ENCODE measurements at regions not wholly inside any gene's neighbourhood (a gene's known extent, or its start where the extent isn't known, plus 50 kb on each side); places are given as distances from the start of the nearest gene placed in this dataset.

DNA sequence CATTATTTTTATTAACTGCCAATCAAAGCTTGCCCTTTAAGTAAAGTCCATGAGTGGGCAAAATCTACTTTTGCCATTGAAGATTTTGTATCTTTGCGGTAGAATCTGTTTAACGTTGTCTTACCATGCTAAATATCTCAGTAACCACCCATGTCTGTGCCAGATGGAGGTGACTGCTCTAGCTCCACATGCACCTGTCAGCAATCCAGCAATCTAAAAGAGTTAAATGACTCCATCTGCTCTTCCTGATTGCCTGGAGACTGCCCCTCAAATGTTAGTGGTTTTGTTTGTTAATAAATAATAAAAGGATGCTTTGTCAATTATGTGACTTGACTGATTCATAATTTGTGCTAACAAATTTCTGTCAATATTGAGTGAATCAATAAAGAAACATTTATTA is 141.7 kb downstream of the RBM43 start:
- no peak for TF ChIP-seq BACH2 (CRISPR knock-in tag; IDR thresholded peaks at IDR 0.05; ENCODE audit: borderline replicate concordance)
- TF ChIP-seq SNAI2 (CRISPR knock-in tag; IDR thresholded peaks at IDR 0.05), result no peak
- TF ChIP-seq RARB (CRISPR knock-in tag; IDR thresholded peaks at IDR 0.05), result no peak
- no peak for TF ChIP-seq ZNF70 (CRISPR knock-in tag; IDR thresholded peaks at IDR 0.05)
- TF ChIP-seq, protein P1, sequence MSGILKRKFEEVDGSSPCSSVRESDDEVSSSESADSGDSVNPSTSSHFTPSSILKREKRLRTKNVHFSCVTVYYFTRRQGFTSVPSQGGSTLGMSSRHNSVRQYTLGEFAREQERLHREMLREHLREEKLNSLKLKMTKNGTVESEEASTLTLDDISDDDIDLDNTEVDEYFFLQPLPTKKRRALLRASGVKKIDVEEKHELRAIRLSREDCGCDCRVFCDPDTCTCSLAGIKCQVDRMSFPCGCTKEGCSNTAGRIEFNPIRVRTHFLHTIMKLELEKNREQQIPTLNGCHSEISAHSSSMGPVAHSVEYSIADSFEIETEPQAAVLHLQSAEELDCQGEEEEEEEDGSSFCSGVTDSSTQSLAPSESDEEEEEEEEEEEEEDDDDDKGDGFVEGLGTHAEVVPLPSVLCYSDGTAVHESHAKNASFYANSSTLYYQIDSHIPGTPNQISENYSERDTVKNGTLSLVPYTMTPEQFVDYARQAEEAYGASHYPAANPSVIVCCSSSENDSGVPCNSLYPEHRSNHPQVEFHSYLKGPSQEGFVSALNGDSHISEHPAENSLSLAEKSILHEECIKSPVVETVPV (CRISPR knock-in tag; IDR thresholded peaks at IDR 0.05), result no peak
- TF ChIP-seq, protein P2, sequence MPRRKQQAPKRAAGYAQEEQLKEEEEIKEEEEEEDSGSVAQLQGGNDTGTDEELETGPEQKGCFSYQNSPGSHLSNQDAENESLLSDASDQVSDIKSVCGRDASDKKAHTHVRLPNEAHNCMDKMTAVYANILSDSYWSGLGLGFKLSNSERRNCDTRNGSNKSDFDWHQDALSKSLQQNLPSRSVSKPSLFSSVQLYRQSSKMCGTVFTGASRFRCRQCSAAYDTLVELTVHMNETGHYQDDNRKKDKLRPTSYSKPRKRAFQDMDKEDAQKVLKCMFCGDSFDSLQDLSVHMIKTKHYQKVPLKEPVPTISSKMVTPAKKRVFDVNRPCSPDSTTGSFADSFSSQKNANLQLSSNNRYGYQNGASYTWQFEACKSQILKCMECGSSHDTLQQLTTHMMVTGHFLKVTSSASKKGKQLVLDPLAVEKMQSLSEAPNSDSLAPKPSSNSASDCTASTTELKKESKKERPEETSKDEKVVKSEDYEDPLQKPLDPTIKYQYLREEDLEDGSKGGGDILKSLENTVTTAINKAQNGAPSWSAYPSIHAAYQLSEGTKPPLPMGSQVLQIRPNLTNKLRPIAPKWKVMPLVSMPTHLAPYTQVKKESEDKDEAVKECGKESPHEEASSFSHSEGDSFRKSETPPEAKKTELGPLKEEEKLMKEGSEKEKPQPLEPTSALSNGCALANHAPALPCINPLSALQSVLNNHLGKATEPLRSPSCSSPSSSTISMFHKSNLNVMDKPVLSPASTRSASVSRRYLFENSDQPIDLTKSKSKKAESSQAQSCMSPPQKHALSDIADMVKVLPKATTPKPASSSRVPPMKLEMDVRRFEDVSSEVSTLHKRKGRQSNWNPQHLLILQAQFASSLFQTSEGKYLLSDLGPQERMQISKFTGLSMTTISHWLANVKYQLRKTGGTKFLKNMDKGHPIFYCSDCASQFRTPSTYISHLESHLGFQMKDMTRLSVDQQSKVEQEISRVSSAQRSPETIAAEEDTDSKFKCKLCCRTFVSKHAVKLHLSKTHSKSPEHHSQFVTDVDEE (CRISPR knock-in tag; IDR thresholded peaks at IDR 0.05), result no peak
- no peak for TF ChIP-seq ZFP3 (CRISPR knock-in tag; IDR thresholded peaks at IDR 0.05)
- TF ChIP-seq ESRRG (CRISPR knock-in tag; IDR thresholded peaks at IDR 0.05), result no peak
- no peak for ATAC-seq

DNA sequence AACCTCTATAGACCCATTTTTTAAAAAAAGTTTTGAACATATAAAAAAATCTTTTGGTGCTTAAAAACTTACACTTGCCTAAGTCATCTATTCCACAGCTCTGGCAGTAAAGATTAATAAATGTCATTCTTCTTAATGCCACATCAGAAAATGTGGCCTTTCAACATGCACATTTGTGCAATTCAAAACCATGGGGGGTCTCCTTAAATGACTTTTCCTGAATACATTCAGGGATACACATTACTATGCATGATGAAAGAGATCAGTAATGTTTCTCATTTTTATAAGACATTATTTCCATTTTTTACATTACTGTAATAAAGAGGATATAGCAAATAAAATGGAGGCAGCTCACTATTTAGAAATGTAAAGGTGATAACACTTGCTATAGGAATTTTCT is 142.3 kb downstream of the RBM43 start:
- ATAC-seq, result no peak
- no peak for TF ChIP-seq ZNF8 (CRISPR knock-in tag; IDR thresholded peaks at IDR 0.05)
- no peak for TF ChIP-seq CSDC2 (CRISPR knock-in tag; IDR thresholded peaks at IDR 0.05)
- TF ChIP-seq GLIS3 (CRISPR knock-in tag; IDR thresholded peaks at IDR 0.05), result no peak
- TF ChIP-seq ZNF565 (CRISPR knock-in tag; conservative IDR thresholded peaks at IDR 0.05; ENCODE audit: low read depth), result no peak
- TF ChIP-seq RARB (CRISPR knock-in tag; IDR thresholded peaks at IDR 0.05), result no peak
- TF ChIP-seq ZC3H10 (CRISPR knock-in tag; IDR thresholded peaks at IDR 0.05), result no peak
- no peak for TF ChIP-seq ESRRG (CRISPR knock-in tag; IDR thresholded peaks at IDR 0.05)
- TF ChIP-seq, protein P3, sequence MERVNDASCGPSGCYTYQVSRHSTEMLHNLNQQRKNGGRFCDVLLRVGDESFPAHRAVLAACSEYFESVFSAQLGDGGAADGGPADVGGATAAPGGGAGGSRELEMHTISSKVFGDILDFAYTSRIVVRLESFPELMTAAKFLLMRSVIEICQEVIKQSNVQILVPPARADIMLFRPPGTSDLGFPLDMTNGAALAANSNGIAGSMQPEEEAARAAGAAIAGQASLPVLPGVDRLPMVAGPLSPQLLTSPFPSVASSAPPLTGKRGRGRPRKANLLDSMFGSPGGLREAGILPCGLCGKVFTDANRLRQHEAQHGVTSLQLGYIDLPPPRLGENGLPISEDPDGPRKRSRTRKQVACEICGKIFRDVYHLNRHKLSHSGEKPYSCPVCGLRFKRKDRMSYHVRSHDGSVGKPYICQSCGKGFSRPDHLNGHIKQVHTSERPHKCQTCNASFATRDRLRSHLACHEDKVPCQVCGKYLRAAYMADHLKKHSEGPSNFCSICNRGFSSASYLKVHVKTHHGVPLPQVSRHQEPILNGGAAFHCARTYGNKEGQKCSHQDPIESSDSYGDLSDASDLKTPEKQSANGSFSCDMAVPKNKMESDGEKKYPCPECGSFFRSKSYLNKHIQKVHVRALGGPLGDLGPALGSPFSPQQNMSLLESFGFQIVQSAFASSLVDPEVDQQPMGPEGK (CRISPR knock-in tag; IDR thresholded peaks at IDR 0.05; ENCODE audit: borderline replicate concordance), result no peak
- TF ChIP-seq, protein P1 (CRISPR knock-in tag; IDR thresholded peaks at IDR 0.05), result no peak
- TF ChIP-seq, protein P2 (CRISPR knock-in tag; IDR thresholded peaks at IDR 0.05), result no peak

DNA sequence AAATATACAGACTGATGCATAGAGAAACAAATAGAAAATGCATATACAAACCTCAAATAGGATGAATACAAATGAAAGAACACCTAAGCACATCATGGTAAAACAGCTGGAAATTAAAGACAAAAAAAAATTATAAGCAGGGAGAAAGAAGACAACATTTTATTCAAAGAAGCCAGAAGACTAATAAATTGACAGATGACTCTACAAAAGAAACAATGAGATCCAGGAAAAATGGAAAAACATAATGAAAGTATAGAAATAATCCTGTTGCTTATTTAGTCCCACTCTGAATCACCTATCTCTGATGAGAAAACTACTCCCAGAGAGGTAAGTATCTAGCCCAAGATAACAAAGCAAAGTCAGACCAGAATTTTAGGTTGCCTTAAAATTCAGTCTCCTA is 143.4 kb downstream of the RBM43 start:
- no peak for ATAC-seq
- no peak for TF ChIP-seq ARNTL (CRISPR knock-in tag; IDR thresholded peaks at IDR 0.05; ENCODE audit: borderline replicate concordance, low read depth)
- TF ChIP-seq, protein P4, sequence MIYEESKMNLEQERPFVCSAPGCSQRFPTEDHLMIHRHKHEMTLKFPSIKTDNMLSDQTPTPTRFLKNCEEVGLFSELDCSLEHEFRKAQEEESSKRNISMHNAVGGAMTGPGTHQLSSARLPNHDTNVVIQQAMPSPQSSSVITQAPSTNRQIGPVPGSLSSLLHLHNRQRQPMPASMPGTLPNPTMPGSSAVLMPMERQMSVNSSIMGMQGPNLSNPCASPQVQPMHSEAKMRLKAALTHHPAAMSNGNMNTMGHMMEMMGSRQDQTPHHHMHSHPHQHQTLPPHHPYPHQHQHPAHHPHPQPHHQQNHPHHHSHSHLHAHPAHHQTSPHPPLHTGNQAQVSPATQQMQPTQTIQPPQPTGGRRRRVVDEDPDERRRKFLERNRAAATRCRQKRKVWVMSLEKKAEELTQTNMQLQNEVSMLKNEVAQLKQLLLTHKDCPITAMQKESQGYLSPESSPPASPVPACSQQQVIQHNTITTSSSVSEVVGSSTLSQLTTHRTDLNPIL (CRISPR knock-in tag; IDR thresholded peaks at IDR 0.05; ENCODE audit: low read depth), result no peak
- TF ChIP-seq, protein P2 (CRISPR knock-in tag; IDR thresholded peaks at IDR 0.05), result no peak
- TF ChIP-seq, protein P3 (CRISPR knock-in tag; IDR thresholded peaks at IDR 0.05; ENCODE audit: borderline replicate concordance), result no peak
- TF ChIP-seq PPARA (CRISPR knock-in tag; IDR thresholded peaks at IDR 0.05; ENCODE audit: borderline replicate concordance), result no peak
- TF ChIP-seq, protein P1 (CRISPR knock-in tag; IDR thresholded peaks at IDR 0.05), result no peak
- no peak for TF ChIP-seq CSDC2 (CRISPR knock-in tag; IDR thresholded peaks at IDR 0.05)
- TF ChIP-seq RARB (CRISPR knock-in tag; IDR thresholded peaks at IDR 0.05), result no peak
- TF ChIP-seq SNAI2 (CRISPR knock-in tag; IDR thresholded peaks at IDR 0.05), result no peak
- no peak for TF ChIP-seq ZFP30 (CRISPR knock-in tag; IDR thresholded peaks at IDR 0.05)
